ENCODE measurements at regions not wholly inside any gene's neighbourhood (a gene's known extent, or its start where the extent isn't known, plus 50 kb on each side); places are given as distances from the start of the nearest gene placed in this dataset.
"Not testable (repeated sequence)": the region's sequence is repeated elsewhere in the genome, so short reads cannot be mapped to it uniquely, and the experiment has no call there.

- DNase-seq (ENCODE audit: low read depth): no peak
Observed at GRCh38 chr10:8312079-8312478, 257.6 kb downstream of the GATA3 start.

- DNase-seq (ENCODE audit: low read depth): no peak
Observed at GRCh38 chr10:8312781-8313180, 258.3 kb downstream of the GATA3 start.

GRCh38 chr10:8314486-8314885 lies 260.0 kb downstream of the GATA3 start:
- no peak for DNase-seq (ENCODE audit: low read depth)

- DNase-seq (ENCODE audit: low read depth): no peak
Observed at GRCh38 chr10:8315619-8316021, 261.1 kb downstream of the GATA3 start.

- DNase-seq (ENCODE audit: low read depth): no peak
Observed at GRCh38 chr10:8316284-8316683, 261.8 kb downstream of the GATA3 start.

GRCh38 chr10:8318429-8318828 lies 263.9 kb downstream of the GATA3 start:
- DNase-seq (ENCODE audit: low read depth): not testable (repeated sequence)

- DNase-seq (ENCODE audit: low read depth): no peak
Observed at GRCh38 chr10:8318956-8319355, 264.5 kb downstream of the GATA3 start.

- no peak for DNase-seq (ENCODE audit: low read depth)
Observed at GRCh38 chr10:8319704-8320103, 265.2 kb downstream of the GATA3 start.

- no peak for DNase-seq (ENCODE audit: low read depth)
Observed at GRCh38 chr10:8321990-8322389, 267.5 kb downstream of the GATA3 start.

- no peak for DNase-seq (ENCODE audit: low read depth)
Observed at GRCh38 chr10:8323428-8324054, 269.1 kb downstream of the GATA3 start.

GRCh38 chr10:8325024-8325980 lies 270.8 kb downstream of the GATA3 start:
- no peak for DNase-seq (ENCODE audit: low read depth)

GRCh38 chr10:8326396-8327139 lies 272.1 kb downstream of the GATA3 start:
- DNase-seq (ENCODE audit: low read depth): no peak

GRCh38 chr10:8327140-8327423 lies 272.6 kb downstream of the GATA3 start:
- DNase-seq (ENCODE audit: low read depth): no peak

GRCh38 chr10:8331387-8331786 lies 276.9 kb downstream of the GATA3 start:
- no peak for DNase-seq (ENCODE audit: low read depth)

GRCh38 chr10:8331896-8332729 lies 277.6 kb downstream of the GATA3 start:
- no peak for DNase-seq (ENCODE audit: low read depth)

GRCh38 chr10:8332730-8333111 lies 278.2 kb downstream of the GATA3 start:
- DNase-seq (ENCODE audit: low read depth): no peak

- no peak for DNase-seq (ENCODE audit: low read depth)
Observed at GRCh38 chr10:8334631-8335030, 280.1 kb downstream of the GATA3 start.

- no peak for DNase-seq (ENCODE audit: low read depth)
Observed at GRCh38 chr10:8336629-8337331, 282.3 kb downstream of the GATA3 start.

- DNase-seq (ENCODE audit: low read depth): no peak
Observed at GRCh38 chr10:8337332-8337651, 282.8 kb downstream of the GATA3 start.

- DNase-seq (ENCODE audit: low read depth): no peak
Observed at GRCh38 chr10:8338177-8338766, 283.8 kb downstream of the GATA3 start.

GRCh38 chr10:8344756-8345155 lies 290.3 kb downstream of the GATA3 start:
- no peak for DNase-seq (ENCODE audit: low read depth)

All from fibroblast of the conjunctiva (primary cell).